ENCODE measurements at regions not wholly inside any gene's neighbourhood (a gene's known extent, or its start where the extent isn't known, plus 50 kb on each side); places are given as distances from the start of the nearest gene placed in this dataset.

GRCh38 chr3:144458283-144458682 is 486.7 kb downstream of the DIPK2A start:
- Histone ChIP-seq H3K36me3 (ENCODE audit: insufficient read depth, low read length) (no peaks in the 10 kb centered on the region), H4K20me1 (ENCODE audit: insufficient read depth, low read length) (no peaks in the 10 kb centered on the region), H3K9ac (ENCODE audit: low read length) (no peak overlapping the region), H3K27me3 (ENCODE audit: insufficient read depth, low read length) (no peaks in the 10 kb centered on the region), H3K79me2 (ENCODE audit: insufficient read depth, low read length) (no peaks in the 10 kb centered on the region), H3F3A (ENCODE audit: insufficient read depth, low read length) (no peaks in the 10 kb centered on the region), H3K4me3 (ENCODE audit: low read depth, low read length, poor library complexity, severe bottlenecking) (no peak overlapping the region), H3K9me3 (ENCODE audit: low read length) (no peaks in the 10 kb centered on the region), H3K9me2 (ENCODE audit: low read depth, low read length) (no peaks in the 10 kb centered on the region), H2AFZ (ENCODE audit: low read length) (no peak overlapping the region), H3K4me2 (ENCODE audit: low read length) (no peak overlapping the region), H3K4me1 (ENCODE audit: insufficient read depth, low read length, severe bottlenecking) (no peaks in the 10 kb centered on the region), H3K27ac (ENCODE audit: low read depth, low read length, poor library complexity, severe bottlenecking) (no peak overlapping the region)
- TF ChIP-seq CTCF (IDR thresholded peaks at IDR 0.05; ENCODE audit: low read length) (no peak), EZH2 (IDR thresholded peaks at IDR 0.05; ENCODE audit: borderline replicate concordance, low read length) (no peak)

DNA sequence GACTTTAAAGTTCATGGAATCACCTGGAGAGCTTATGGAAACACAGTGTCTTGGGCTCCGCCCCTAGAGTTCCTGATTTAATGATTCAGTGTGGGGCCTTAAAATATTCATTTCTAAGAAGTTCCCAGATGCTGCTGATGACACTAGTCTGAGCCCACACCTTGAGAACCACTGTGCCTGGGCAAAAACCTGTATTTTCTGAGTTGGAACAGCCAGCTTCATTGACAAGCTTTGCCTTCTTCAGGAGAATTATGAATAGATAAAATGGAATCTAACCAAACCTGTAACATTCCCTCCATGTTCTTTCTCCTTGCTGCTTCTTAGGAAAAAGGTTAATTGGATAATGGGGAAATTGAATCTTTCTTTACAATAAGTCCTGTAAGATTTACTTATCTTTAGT is 490.7 kb downstream of the DIPK2A start:
- TF ChIP-seq CTCF (IDR thresholded peaks at IDR 0.05; ENCODE audit: low read length): no peak
- TF ChIP-seq EZH2 (IDR thresholded peaks at IDR 0.05; ENCODE audit: borderline replicate concordance, low read length): no peak

GRCh38 chr3:144463911-144464310 is 492.3 kb downstream of the DIPK2A start:
- no peak overlapping the region for H2AFZ ChIP-seq (ENCODE audit: low read length)
- H3K9me3 ChIP-seq (ENCODE audit: low read length): no peaks in the 10 kb centered on the region
- no peaks in the 10 kb centered on the region for H3K27me3 ChIP-seq (ENCODE audit: insufficient read depth, low read length)
- H3K9ac ChIP-seq (ENCODE audit: low read length): no peak overlapping the region
- H3K27ac ChIP-seq (ENCODE audit: low read depth, low read length, poor library complexity, severe bottlenecking): no peak overlapping the region
- H3K4me3 ChIP-seq (ENCODE audit: low read depth, low read length, poor library complexity, severe bottlenecking): no peak overlapping the region
- H3F3A ChIP-seq (ENCODE audit: insufficient read depth, low read length): no peaks in the 10 kb centered on the region
- no peaks in the 10 kb centered on the region for H3K36me3 ChIP-seq (ENCODE audit: insufficient read depth, low read length)
- H3K79me2 ChIP-seq (ENCODE audit: insufficient read depth, low read length): no peaks in the 10 kb centered on the region
- TF ChIP-seq CTCF (IDR thresholded peaks at IDR 0.05; ENCODE audit: low read length) (no peak), EZH2 (IDR thresholded peaks at IDR 0.05; ENCODE audit: borderline replicate concordance, low read length) (no peak)
- no peaks in the 10 kb centered on the region for H3K4me1 ChIP-seq (ENCODE audit: insufficient read depth, low read length, severe bottlenecking)
- no peaks in the 10 kb centered on the region for H3K9me2 ChIP-seq (ENCODE audit: low read depth, low read length)
- no peaks in the 10 kb centered on the region for H4K20me1 ChIP-seq (ENCODE audit: insufficient read depth, low read length)
- H3K4me2 ChIP-seq (ENCODE audit: low read length): no peak overlapping the region

More for the DNA sequence above, 490.7 kb downstream of the DIPK2A start:
- Histone ChIP-seq H3K9ac (ENCODE audit: low read length) (no peak overlapping the region), H3K9me3 (ENCODE audit: low read length) (no peaks in the 10 kb centered on the region), H3K27ac (ENCODE audit: low read depth, low read length, poor library complexity, severe bottlenecking) (no peak overlapping the region), H2AFZ (ENCODE audit: low read length) (no peak overlapping the region), H3K79me2 (ENCODE audit: insufficient read depth, low read length) (no peaks in the 10 kb centered on the region), H3K36me3 (ENCODE audit: insufficient read depth, low read length) (no peaks in the 10 kb centered on the region), H3K27me3 (ENCODE audit: insufficient read depth, low read length) (no peaks in the 10 kb centered on the region), H3K4me2 (ENCODE audit: low read length) (no peak overlapping the region), H3K9me2 (ENCODE audit: low read depth, low read length) (no peaks in the 10 kb centered on the region), H3K4me3 (ENCODE audit: low read depth, low read length, poor library complexity, severe bottlenecking) (no peak overlapping the region), H4K20me1 (ENCODE audit: insufficient read depth, low read length) (no peaks in the 10 kb centered on the region), H3K4me1 (ENCODE audit: insufficient read depth, low read length, severe bottlenecking) (no peaks in the 10 kb centered on the region), H3F3A (ENCODE audit: insufficient read depth, low read length) (no peaks in the 10 kb centered on the region)
